NCI-H146 (cell line): ENCODE measurements at regions not wholly inside any gene's neighbourhood (a gene's known extent, or its start where the extent isn't known, plus 50 kb on each side); places are given as distances from the start of the nearest gene placed in this dataset.
A peak's percentile ranks its signal among the peaks of the same experiment; 100 is the strongest.

Experiments used
- DNase-seq: peaks from one replicate; lab custom pipeline; 2025; lab: John Stamatoyannopoulos, UW

GRCh38 chr6:129778793-129779192 is 68.8 kb upstream of the ARHGAP18 start:
- no peak for DNase-seq

DNA sequence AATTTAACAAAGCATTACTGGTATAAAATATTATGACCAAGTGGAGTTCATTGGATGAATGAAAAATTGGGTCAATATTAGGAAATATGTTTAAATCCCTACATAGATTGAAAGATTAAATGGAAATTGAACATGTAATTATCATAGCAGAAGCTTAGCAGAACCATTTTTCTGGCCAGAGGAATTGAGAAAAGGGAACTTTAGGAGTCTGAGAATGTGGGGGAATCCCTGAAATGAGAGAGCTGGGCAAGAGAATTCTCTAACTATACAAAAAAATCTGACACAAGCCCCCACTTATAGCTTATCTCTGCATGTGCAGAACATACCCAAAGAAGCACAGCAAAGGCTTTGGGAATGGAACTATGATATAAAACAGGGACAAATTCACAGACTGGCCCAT is 67.4 kb upstream of the ARHGAP18 start:
- DNase-seq, result no peak

GRCh38 chr6:129776542-129777330 is 66.8 kb upstream of the ARHGAP18 start:
- no peak for DNase-seq

- peak; percentile 91 for DNase-seq
These were observed 64.9 kb upstream of the ARHGAP18 start for GRCh38 chr6:129774697-129775447.

- DNase-seq, result no peak
These were observed 63.3 kb upstream of the ARHGAP18 start for GRCh38 chr6:129773304-129773703.

DNA sequence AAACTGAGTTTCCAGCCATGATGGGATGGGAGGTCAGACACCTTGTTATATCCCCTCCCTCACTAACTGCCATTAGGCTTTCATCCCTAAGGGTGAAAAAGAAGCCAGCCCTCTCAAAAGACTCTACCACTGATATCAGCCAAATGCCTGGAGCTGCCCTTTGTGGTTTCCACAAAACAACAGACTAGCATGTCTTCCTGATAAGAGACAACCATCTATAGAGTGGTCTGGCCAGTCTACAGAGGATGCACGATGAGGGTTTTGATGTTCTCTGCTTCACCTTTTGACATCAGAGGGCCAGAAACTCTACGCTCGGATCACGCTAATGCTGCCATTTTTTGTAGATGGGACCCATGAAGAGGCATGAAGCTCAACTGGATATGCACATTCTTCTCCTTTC is 61.7 kb upstream of the ARHGAP18 start:
- no peak for DNase-seq

GRCh38 chr6:129767776-129768485 is 58.0 kb upstream of the ARHGAP18 start:
- DNase-seq, result peak; percentile 46

DNA sequence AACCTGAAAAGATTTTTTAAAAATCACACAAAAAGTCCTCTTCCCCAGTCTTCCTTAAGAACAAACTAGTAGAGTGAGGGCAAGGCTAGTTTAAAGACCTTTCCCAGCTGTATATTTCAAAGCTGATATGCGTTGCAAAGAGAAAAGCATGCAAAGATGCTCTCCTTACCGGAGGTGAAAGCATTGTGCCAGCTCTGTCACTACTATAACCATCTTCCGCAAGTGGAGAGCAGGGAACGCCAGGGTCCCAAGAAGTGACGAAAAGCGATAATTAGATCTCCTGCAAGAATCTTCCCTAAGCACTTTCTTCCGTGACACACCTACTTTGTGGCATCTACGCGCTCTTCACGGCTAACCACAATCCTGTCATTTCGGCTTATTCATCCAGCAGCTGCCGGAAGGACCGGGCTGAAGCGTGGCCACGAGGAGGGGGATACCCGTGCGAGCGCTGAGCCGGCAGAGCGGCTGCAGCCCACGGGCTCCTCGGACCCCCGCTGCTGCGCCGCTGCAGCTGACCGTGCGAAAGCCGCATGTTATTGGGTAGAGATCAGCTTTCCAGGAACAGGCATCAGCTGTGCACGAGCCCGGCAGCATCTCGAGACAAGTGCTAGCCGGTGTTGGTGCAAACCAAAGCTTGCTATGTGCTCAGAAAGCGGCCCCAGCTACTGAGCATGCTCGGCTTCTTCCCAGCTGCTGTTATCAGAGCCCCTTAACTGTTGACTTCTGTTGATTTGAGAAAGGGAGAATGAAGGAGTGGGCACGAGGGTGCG is 57.2 kb upstream of the ARHGAP18 start:
- peak; percentile 95 for DNase-seq

GRCh38 chr6:129764761-129765407 is 54.9 kb upstream of the ARHGAP18 start:
- no peak for DNase-seq

DNA sequence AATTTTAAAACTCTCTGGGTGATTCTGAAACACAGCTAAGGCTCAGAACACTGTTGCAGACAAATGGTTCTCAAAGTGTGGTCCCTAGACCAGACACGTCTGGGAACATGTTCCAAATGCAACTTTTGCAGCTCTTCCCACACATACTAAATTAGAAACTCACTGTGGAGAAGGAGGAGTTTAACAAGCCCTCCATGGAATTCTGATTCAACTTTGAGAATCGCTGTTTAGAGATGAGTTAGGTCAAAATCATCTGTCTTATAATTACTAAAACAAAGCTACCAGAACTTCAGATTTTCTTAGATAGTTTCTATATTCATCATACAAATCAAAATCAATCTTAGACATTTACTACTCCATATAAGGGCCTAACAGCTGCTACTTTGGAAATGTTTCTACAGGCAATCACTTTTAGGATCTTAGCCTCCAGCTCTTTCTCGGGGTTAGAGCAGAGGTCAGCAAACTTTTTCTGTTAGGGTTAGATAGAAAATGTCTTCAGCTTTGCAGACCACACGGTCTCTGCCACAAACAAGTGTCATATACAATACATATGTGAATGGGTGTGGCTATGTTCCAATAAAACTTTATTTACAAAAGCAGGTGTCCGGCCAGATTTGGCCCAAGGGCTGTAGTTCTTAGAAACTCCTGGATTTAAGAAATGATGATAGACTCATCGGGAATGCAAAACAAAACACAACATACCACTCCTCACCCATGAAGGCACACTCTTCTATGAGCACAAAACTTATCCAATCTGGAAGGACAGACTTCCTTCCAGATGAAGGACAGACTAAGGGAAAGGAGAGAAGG is 50.0 kb upstream of the ARHGAP18 start:
- no peak for DNase-seq
